ENCODE measurements at regions not wholly inside any gene's neighbourhood (a gene's known extent, or its start where the extent isn't known, plus 50 kb on each side); places are given as distances from the start of the nearest gene placed in this dataset.

DNA sequence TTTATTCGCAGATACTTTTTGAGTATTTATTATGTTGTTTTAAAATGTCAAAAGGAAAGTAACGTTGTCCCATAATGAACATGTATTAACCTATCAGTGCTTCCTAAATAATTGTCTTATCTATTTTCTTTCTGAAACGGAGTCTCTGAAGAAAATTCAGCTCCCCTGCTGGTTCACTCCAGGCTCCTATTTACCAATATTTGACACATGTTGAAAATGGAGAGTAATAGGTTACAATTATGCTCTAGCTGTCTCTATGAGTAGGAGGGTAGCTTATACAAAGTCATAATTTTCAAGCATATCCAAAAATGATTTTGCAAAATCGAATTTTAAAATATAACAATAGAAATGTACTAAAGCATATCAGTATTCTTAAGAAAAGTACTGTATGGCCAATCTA, 844.1 kb downstream of the CDH18 start:
- H3K4me3 Mint-ChIP-seq = no peak overlapping the region
- H2AFZ ChIP-seq (ENCODE audit: low read length) = no peak overlapping the region
- H3T11ph ChIP-seq (ENCODE audit: low read length) = no peak overlapping the region
- H3K4ac ChIP-seq (ENCODE audit: low read depth, low read length) = no peak overlapping the region
- H3K27me3 Mint-ChIP-seq (ENCODE audit: low read depth) = no peaks in the 10 kb centered on the region
- no peak overlapping the region for H2BK15ac ChIP-seq (ENCODE audit: low read depth, low read length)
- TF ChIP-seq, protein P1, sequence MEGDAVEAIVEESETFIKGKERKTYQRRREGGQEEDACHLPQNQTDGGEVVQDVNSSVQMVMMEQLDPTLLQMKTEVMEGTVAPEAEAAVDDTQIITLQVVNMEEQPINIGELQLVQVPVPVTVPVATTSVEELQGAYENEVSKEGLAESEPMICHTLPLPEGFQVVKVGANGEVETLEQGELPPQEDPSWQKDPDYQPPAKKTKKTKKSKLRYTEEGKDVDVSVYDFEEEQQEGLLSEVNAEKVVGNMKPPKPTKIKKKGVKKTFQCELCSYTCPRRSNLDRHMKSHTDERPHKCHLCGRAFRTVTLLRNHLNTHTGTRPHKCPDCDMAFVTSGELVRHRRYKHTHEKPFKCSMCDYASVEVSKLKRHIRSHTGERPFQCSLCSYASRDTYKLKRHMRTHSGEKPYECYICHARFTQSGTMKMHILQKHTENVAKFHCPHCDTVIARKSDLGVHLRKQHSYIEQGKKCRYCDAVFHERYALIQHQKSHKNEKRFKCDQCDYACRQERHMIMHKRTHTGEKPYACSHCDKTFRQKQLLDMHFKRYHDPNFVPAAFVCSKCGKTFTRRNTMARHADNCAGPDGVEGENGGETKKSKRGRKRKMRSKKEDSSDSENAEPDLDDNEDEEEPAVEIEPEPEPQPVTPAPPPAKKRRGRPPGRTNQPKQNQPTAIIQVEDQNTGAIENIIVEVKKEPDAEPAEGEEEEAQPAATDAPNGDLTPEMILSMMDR (conservative IDR thresholded peaks at IDR 0.05) = no peak
- no peak overlapping the region for H3K9ac ChIP-seq (ENCODE audit: extremely low read depth, insufficient read length, low read length)
- no peak overlapping the region for H3K23ac ChIP-seq (ENCODE audit: insufficient read length, low read depth, low read length)
- DNase-seq = no peak
- no peak overlapping the region for H2BK5ac ChIP-seq (ENCODE audit: insufficient read length, low read length)
- no peaks in the 10 kb centered on the region for H3K9me3 ChIP-seq (ENCODE audit: control insufficient read depth, low read depth, low read length)
- no peak overlapping the region for H3K4me2 ChIP-seq (ENCODE audit: insufficient read depth, insufficient read length, low read length)
- no peaks in the 10 kb centered on the region for H3K23me2 ChIP-seq (ENCODE audit: insufficient read length, low read depth, low read length, poor library complexity, severe bottlenecking)
- 0 out of 7 replicates have a peak, but pooled peaks cover 0 to under 1% (median 0%) of the 10 kb centered on the region in 3 experiments for H3K36me3 Mint-ChIP-seq (ENCODE audit: insufficient read depth in 1 of 3, low read depth in 3 of 3)
- H3K79me2 ChIP-seq (ENCODE audit: insufficient read depth, low read length) = no peaks in the 10 kb centered on the region
- no peak overlapping the region for H3K56ac ChIP-seq (ENCODE audit: insufficient read length, low read depth, low read length)
- no peak overlapping the region for H3K14ac ChIP-seq (ENCODE audit: insufficient read depth, low read length)
- no peaks in the 10 kb centered on the region for H3K27me3 ChIP-seq (ENCODE audit: insufficient read depth, low read length)
- no peak overlapping the region for H3K18ac ChIP-seq (ENCODE audit: insufficient read length, low read depth, low read length)
- H3K27ac ChIP-seq (ENCODE audit: insufficient read length, low read depth, low read length) = no peak overlapping the region
- H3K4me1 Mint-ChIP-seq = no peaks in the 10 kb centered on the region
- H3K4me1 ChIP-seq (ENCODE audit: insufficient read depth, low read length) = no peaks in the 10 kb centered on the region
- no peaks in the 10 kb centered on the region; a peak in 1 of 5 replicates for H3K9me3 Mint-ChIP-seq
- no peak overlapping the region for H4K91ac ChIP-seq (ENCODE audit: insufficient read length, low read depth, low read length)
- H2BK120ac ChIP-seq (ENCODE audit: low read depth, low read length, poor library complexity, severe bottlenecking) = no peak overlapping the region
- no peaks in the 10 kb centered on the region for H3K79me1 ChIP-seq (ENCODE audit: insufficient read depth, low read depth, low read length, poor library complexity, severe bottlenecking)
- no peak overlapping the region for H2BK20ac ChIP-seq (ENCODE audit: low read depth, low read length, poor library complexity, severe bottlenecking)
- no peak overlapping the region for H3K27ac Mint-ChIP-seq
- no peaks in the 10 kb centered on the region for H4K20me1 ChIP-seq (ENCODE audit: control insufficient read depth, insufficient read depth, insufficient read length)
- no peak overlapping the region for H2BK12ac ChIP-seq (ENCODE audit: insufficient read length, low read depth, low read length)
- H2AK5ac ChIP-seq (ENCODE audit: insufficient read length, low read length) = no peak overlapping the region
- H4K8ac ChIP-seq (replicated peaks; ENCODE audit: insufficient read length, low read depth, low read length) = no peak overlapping the region
- no peak overlapping the region for H4K5ac ChIP-seq (ENCODE audit: insufficient read length, low read depth, low read length)
- no CpG with 5 or more reads among the region's 4 CpGs for WGBS (ENCODE audit: extremely low coverage, insufficient read length, low lambda C conversion rate)

Measured in H9 (cell line).